Loucy (cell line): ENCODE measurements at regions not wholly inside any gene's neighbourhood (a gene's known extent, or its start where the extent isn't known, plus 50 kb on each side); places are given as distances from the start of the nearest gene placed in this dataset.

Experiments
- EZH2phosphoT487 ChIP-seq: fragments of 200-600 bp; IDR thresholded peaks from 2 replicates; pipeline ENCODE4 v1.6.1; 2018; ENCODE audit warnings: antibody characterized with exemption, mild to moderate bottlenecking, moderate library complexity, borderline replicate concordance
- TF ChIP-seq, protein P1 (sequence below): fragments of 200-600 bp; sonication (generic); conservative IDR thresholded peaks from 2 replicates; pipeline ENCODE4 v1.5.1; 2014; ENCODE audit warnings: mild to moderate bottlenecking, antibody characterized with exemption, low read length

DNA sequence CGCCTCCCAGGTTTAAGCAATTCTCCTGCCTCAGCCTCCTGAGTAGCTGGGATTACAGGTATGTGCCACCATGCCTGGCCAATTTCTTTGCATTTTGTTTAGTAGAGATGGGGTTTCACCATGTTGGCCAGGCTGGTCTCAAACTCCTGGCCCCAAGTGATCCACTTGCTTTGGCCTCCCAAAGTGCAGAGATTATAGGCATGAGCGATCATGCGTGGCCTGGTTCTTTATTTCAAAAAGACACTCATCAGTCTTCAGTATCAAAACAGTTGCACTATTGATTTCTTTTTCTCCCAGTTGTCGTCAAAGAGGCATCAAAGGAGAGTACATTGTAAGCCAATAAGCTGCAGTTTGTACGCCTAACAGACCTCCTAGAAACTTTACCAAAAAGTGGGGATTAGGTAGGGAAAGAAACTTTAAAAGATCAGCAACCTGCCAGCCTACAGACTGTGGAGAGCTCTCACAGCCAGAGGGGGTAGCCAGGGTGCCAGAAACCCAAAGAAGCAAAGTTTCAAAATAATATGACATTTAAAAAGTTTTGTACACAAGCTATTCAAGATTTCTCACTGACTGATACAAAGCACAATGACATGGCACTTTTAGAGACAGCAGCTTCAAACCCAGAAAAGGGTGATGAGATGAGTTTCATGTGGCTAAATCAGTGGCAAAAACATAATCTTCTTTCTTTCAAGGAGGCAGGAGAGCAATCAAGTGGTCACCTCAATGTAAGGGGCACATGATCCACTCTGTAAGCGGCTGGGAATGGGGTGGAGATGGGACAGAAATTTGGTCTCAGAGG, 83.0 kb upstream of the RALY start:
- TF ChIP-seq, protein P1, sequence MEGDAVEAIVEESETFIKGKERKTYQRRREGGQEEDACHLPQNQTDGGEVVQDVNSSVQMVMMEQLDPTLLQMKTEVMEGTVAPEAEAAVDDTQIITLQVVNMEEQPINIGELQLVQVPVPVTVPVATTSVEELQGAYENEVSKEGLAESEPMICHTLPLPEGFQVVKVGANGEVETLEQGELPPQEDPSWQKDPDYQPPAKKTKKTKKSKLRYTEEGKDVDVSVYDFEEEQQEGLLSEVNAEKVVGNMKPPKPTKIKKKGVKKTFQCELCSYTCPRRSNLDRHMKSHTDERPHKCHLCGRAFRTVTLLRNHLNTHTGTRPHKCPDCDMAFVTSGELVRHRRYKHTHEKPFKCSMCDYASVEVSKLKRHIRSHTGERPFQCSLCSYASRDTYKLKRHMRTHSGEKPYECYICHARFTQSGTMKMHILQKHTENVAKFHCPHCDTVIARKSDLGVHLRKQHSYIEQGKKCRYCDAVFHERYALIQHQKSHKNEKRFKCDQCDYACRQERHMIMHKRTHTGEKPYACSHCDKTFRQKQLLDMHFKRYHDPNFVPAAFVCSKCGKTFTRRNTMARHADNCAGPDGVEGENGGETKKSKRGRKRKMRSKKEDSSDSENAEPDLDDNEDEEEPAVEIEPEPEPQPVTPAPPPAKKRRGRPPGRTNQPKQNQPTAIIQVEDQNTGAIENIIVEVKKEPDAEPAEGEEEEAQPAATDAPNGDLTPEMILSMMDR: no peak
- no peak for TF ChIP-seq EZH2phosphoT487
